Stimulated activated CD8-positive, alpha-beta memory T cell treated with anti-CD3 and anti-CD28 coated beads, Interleukin-15, amount 100 ng/mL, for 24 hours (primary cell): ENCODE measurements at regions not wholly inside any gene's neighbourhood (a gene's known extent, or its start where the extent isn't known, plus 50 kb on each side); places are given as distances from the start of the nearest gene placed in this dataset.

Source experiments
- DNase-seq: peaks from one replicate; pipeline ENCODE4 v3.0.0-alpha.2; 2020; ENCODE audit warnings: low read depth

DNA sequence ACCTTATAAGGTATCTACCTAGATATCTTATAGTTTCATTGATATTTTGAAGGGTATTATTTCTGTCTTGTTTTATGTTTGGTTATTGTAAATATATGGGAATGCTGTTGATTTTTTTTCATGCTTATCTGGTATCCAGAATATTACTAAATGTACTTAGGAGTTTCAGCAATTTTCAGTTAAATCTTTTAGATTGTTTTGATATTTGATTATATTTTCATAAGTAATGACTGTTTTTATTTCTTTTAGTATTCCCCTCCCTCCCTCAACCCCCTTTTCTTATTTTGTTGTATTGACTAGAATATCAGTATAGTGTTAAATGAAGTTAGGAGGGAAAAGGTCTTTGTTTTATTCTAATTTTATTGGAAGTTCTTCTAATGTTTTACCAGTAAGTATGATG lies 344.4 kb upstream of the PROX1 start:
- no peak for DNase-seq

DNA sequence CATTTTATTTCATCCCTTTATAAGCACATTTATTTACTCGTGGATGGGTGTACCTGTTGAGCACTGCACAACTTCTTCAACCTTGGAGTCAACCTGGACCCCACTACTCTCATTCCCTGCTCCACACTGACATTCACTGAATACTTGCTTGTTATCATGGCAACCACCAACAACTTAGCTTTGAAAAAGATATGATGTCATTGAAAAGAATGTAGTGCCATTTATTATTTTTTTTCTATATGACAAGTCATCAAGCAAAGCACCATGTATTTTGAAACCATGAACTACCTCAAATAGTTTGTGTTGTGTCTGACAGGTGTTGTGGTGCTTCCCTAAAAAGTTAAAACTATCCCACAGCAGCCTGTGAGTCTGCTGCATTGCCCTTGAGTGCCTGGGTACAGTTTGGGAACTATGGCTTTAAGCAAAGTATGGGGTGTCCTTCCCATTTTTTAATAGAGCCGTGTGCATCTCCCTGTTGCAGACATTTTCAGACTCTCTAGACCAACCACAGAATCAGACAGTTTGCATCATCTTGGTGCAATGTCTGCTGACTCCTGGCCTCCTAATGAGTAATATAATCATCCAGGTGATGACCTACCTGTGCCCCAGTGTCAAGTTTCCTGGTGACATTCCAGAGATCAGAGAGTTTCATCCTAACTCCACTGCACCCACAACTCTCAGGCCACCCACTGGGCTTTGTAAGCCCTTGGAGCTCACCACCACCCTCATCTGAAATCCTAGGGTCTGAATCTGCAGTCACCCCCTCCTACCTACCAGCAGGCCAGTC lies 339.7 kb upstream of the PROX1 start:
- DNase-seq, result no peak

DNA sequence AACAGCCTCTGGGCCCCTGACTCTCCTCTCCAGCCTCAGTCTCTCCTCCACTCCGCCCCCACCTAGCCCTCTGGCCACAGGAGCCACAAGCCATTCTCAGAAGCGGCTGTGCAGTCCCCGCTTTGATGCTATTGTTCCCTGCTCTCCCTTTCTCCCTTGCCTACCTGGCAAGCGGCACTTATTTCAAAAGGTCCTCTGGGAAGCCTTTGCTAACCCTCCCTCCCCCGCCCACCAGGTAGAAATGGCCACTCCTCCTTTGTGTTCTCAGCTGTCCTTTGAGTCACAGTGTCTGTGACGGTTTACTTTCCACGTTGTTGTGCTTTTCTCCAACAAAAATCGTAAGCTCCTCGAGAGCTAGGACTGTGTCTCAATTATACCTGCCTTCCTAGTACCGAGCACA lies 338.4 kb upstream of the PROX1 start:
- DNase-seq, result no peak

DNA sequence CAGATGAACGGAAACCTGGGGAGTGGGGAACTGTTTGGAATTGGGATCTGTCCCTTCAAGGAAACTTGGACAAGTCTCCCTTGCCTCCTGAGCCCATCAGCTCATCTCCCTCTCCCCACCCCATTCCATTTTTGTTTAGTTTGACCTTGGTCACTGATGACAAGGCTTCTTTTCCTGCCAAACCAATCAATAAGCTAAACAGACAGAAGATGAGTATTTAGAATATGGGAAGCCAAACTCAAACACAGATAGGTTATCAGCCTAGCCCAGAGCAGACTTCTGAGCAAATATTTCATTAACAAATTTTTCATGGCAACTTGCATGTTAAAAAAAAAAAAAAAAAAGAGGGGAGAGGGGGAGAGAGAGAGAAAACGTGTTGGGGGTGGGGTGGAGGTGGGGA lies 337.2 kb upstream of the PROX1 start:
- DNase-seq, result no peak

DNA sequence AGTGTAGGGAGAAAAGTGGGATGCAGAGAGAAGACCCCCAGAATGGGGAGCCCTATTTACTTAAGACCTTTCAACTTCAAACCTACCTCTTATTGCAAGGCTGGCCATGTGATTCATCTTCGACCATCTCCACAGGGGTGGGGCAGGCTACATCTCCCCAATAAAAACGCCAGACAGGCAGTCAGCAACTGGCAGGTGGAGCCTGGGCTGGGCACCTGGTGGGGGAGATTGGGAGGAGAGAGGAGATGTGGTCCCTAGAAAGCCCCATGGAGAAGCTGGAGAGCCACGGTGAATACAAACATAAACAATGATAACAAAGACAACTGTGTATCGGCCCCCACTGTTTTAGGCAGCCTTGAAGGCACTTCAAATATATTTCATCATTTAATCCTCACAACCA lies 336.7 kb upstream of the PROX1 start:
- DNase-seq, result no peak

DNA sequence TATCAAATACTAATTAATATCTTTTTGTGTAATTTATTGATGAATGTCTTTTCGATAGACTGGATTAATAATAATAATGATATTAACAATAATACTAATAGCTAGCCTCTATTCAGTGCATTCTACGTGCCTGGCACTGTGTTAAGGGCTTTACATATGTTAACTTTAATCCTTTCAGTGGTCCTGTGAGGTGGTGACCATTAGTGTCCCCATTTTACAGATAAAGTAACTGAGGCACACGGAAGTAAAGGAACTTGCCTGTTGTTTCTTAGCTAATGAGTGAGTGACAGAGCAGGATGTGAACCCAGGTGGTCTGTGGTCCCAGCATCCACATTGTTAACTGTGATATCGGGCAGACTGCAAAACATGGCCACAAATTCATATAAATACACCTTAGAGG lies 335.7 kb upstream of the PROX1 start:
- DNase-seq, result no peak

DNA sequence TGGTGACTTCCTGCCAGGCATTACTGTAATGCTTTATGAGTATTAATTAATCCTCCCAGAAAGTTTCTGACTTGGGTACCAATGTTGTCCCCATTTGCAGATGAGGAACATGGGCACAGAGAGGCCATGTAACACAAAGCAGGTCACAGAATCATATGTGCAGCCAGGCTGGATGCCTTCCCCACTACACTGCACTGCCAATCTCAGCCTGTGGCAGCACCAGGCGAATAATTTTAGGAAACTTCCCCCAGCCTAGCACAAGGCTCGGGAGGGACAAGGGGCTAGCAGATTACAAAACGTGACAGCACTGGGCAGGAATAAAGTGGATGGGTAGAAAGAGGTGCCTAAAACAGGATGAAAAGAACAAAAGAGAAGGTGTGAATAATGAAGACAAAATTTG lies 331.7 kb upstream of the PROX1 start:
- no peak for DNase-seq

DNA sequence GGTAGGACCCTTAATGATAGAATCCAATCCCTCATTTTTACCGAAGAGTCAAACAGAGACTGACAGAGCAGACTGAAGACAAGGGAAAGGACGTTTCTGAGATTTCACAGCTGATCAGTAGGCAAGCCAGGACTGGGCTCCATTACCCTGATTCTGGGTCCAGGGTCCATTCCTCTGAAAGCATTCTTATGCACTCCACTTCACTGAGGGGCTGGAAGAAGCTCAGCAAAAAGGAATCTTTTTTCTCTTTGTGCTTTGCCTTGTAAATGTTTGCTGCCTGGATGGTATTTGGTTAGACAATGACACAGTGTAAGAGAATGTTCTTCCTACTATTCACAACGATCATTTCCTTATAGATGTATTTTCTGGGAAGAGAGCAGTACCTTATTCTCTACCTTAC lies 331.3 kb upstream of the PROX1 start:
- DNase-seq, result no peak

DNA sequence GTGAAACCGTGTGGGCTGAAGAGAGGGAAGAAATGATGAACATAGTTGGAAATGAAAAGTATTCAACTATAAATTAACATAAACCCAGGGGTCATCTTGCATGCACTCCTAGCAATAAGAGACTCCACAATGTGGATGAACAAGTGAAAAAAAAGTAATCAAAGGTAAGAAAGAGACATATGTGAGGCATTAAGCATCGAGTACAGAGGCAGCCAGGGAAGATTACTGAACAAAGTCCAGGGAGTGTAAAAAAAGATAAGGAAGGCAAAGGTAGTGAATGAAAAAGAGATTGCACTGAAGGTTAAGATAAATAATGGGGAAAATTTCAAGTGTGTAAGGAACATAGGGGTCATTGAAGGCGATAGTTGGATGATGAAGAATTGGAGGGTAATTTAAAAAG lies 330.8 kb upstream of the PROX1 start:
- no peak for DNase-seq

DNA sequence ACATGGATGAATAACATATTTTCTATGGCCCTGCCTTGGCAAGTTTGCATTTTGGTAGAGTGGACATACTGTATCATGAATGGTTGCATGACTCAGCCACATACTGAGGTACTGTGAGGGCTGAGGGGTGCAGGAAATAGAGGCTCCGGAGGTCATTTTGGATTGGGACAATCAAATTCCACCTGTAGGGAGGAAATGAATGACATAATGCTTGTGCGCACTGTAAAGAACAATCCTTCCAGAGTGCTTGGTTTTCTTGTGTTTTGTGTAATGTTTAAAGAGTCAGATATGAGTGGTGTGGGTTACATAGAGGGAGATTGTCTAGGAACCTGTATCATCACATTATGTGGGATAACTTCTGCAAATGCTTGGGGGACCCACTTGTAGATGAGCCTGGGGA lies 329.9 kb upstream of the PROX1 start:
- no peak for DNase-seq

DNA sequence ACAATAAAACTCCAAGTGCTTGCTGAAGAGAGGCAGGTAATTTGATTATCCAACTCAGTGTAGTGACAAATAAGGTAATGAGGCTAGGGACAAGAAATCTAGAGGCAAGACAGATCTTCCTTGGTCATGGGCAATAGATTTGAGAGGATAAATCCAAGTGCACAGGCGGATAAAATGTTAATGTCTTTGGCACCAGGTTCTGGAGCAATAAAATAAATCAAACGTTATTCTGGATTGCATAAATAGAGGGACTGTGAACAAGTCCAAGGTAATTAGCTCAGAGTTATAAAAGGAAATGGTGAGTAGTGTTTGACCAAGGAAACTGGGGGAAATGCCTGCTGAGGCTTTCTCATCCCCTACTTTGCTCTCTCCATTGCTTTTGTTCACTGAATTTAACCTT lies 329.3 kb upstream of the PROX1 start:
- DNase-seq, result no peak

DNA sequence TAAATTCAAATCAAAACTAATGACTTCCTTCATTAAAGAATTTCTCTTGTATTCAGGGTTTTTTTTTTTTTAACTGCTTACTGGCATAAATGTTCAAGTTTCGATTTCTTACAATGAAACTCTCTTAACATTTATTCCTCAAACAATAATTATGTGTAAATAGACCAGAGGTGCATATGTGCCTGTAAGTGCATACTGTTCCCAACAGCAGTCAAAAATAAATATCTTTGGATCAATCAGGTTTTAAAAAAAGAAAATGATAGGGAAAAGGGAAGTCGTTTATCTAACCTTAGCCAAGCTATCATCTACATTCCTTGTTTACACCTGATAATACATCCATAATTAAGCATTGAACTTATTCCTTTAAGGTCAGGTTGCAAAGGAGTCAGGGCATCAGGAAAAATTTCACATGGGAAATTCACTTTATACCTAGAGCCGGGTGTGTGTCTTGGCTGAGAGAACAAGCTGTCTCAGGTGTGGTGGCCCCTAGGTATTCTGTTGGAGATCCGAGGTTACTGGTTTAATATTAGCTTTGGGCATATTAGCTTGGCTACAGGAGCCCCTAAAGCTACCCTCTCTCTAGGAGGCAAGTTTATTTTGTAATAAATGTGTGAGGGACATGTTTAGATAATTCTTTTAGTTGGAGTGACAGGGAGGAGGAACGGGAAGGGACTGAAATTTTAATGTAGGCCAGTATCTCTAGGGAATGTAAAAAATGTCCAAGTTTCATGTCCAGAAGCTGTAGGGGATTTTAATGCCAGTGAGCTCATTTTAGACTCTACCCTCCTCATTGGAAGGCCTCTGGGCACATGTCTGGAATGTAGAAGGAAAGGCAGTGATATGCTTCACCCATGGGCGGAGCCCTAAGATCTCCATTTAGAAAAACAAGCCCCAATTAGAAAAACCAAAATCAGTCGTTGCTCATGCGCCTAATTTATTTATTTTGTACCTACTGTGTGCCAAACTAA lies 327.9 kb upstream of the PROX1 start:
- DNase-seq, result no peak

DNA sequence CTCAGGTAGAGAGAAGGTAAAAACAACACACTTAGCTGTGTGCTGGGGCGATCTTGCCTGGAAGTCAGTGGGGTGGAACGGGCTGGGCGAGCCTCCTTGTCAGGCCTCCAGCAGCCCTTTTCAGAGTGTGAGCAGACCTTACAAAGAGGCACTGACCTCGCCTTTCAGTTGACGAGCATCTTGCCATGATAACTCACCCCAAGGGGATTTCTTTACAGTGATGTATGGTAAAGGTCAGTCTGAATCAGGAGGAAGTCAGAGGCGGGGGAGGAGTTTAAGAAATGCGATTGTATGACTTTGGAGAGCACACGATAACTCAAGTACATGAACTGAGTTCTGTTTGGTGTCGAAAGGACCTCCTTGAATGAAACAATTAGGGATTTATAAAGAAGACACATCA lies 326.5 kb upstream of the PROX1 start:
- no peak for DNase-seq

DNA sequence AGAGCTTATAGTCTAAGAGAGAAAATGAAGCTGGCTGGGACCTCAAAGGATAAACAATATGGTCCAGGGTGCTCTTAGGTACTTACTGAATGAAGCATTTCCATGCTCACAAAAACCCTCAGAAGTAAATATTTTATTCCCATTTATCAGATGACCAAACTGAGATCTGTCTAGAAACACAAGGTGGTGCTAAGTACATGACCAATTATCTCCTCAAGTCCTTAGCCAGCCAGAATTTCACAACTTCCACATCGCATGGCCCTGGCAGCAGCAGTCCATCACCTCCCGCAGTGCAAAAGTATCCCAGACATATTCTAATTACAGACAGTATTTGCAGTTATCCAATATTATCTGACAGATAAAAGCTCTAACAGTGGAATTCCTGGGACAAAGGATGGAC lies 321.7 kb upstream of the PROX1 start:
- DNase-seq, result no peak

DNA sequence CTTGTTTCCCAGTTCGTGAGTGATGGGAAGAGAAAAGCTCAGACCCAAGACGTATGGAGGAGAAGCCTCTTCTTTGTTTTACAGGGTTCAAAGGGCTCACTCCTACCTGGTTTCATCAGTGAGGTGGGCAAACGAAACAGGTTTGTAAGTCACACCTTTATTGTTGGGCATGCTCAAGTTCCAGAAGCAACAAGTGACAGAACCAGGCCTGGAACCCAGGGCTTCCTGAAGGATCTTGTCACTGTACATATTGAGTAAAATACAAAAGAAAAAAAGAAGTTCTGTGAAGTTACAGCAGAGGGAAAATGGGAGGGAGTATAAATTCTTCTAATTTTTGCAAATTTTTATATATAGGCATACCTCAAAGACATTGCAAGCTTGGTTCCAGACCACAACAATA lies 320.9 kb upstream of the PROX1 start:
- no peak for DNase-seq

DNA sequence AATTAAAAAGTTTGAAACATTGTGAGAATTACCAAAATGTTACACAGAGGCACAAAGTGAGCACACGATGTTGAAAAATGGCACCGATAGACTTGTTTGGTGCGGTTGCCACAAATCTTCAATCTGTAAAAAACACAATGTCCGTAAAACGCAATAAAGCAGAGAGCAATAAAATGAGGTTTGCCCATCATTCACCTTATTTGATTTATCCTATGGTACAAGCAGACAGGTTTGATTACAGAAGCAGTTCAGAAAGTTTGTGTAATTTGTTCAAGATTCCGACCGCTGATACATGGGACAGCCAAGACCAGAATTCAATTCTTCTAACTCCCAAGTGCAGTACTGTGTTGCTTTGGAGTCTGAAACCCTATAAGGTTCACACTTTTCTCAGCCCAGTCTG lies 318.3 kb upstream of the PROX1 start:
- DNase-seq, result no peak

DNA sequence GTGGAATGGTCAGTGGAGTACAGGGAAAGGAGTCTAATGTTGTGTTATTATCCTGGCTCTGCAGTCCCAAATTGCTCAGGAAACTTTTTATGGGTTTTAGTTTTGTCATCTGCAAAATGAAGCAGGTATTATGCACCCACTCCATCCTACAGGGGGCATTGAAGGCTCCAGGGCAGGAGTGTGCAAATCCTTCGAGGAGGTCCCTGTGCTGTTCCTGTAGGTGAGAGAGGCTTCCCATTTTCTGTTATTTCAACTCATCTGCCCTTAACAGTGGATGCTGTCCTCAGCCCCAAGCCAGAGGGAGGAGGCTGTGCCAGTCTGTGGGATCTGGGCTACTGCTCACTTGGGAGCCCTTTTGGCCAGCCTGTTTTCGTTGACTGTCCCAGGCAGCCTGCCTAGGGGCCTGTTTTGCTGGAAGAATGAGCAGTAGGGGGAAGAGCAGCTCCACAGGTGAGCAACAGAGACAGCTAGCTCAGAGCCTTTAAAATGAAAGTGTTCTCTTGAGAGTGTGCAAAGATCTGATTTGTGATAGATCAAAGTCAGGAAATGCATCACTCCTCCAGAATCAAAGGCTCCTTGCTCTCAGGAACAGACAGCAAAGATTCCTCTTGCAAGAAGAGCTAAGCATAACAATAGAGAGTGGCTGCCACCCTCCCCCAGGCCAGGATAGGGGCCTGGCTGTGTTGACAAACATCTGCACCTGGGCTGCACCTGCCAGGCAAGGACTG lies 317.6 kb upstream of the PROX1 start:
- DNase-seq, result no peak

DNA sequence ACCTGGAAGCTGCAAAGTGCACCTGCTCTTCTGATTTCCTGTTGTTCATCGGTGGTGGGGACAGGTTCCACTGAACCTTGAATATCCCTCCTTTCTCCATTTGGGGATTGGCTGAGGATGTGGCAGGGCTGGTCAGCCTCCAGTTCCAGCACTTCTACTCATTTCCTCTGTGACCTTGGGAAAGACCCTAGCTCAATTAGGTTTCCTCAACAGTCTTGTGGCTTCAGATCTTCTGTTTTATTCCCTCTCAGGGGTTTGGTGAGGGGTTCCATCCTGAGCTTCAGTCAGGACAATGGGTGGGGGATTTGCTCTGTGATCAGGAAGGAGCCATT lies 317.1 kb upstream of the PROX1 start:
- no peak for DNase-seq

DNA sequence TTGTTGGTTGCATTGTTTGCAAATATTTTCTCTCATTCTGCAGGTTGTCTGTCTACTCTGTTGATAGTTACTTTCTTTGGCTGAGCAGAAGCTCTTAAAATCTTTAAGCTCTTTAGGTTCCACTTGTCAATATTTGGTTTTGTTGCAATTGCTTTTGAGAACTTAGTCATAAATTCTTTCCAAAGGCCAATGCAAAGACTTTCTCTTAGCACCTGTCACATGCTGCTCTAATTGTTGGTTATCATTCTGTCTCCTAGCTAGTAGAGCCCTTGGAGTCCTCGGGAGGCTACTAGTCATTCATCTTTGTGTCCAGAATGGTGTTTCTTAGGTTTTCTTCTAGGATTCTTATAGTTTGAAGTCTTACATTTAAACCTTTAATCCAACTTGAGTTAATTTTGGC lies 312.7 kb upstream of the PROX1 start:
- no peak for DNase-seq

DNA sequence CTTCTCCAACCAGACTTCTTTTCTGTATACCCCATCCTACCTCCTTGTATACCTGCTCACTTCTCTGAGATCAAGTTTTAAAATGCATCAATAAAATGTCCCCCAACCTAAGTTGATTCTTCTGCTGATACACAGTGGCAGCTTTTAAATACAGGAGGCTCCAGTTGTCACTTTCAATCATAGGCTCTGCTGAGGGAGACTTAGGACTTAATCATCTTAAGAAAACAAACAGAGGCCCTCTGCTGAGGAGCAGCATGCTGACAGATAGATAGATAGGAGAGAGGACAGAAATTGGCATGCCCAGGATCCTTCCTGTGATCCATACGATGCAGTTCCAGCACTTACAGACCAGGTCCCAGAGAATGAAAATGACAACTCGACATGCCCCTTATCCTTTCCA lies 311.0 kb upstream of the PROX1 start:
- DNase-seq, result no peak

DNA sequence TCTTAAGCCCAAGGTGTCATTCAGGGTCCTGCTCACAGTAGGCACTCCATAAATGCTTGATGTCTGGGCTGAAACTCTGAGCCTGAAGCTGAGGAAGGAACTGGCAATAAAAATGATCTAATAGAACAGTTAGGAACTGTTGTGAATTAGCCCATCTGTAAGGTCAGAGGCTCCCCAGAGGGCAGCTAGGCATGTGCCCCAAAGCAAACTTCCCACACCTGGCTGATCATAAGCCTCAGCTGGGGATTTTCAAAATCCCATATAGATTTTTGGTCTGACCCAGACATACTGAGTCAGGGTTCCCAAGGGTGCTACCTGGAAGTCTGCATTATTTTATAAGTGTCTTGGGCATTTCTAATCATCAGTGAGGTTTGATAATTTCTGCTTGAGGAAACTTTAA lies 309.4 kb upstream of the PROX1 start:
- no peak for DNase-seq

DNA sequence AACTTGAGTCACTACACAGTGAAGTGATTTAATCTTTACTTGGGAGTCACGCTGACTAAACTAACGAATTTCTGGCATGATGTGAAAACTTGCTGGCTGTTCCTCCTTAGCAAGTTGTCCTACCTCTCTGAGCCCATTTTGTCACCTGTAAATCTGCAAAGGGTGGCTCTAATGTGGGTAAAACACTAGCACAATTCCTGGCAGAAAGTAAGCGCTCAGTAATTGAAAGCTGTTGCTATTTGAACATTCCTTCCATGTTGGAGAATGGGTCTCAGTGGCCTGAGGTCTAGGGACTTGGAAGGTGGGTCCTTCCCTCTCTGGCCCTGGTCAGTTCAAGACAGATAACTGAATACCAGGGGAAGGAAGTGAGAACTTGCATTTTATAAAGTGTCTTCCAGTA lies 309.0 kb upstream of the PROX1 start:
- no peak for DNase-seq

DNA sequence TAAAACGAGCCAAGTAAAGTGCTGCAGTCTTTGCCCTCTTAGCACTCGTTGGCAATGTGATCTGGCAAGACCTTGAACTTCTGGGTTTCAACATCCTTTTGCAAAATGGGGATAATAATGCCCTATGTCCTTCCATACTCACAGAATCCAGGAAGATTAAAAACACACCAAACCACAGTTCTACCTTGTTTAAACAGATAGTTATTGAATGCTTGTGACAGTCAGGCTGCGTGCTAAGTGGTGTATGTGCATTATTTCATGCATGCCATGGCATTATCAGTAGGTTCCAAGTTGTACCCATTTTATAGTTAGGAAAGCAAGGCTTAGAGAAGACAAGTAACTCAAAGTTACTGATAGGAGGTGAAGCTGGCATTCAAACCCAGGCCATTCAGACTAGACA lies 308.6 kb upstream of the PROX1 start:
- no peak for DNase-seq
